ENCODE measurements at regions not wholly inside any gene's neighbourhood (a gene's known extent, or its start where the extent isn't known, plus 50 kb on each side); places are given as distances from the start of the nearest gene placed in this dataset.

GRCh38 chr20:60565551-60565950 lies 607.3 kb downstream of the CDH26 start:
- no peak overlapping the region for H3K27ac ChIP-seq
- H3K9me3 Mint-ChIP-seq, result peaks cover 2% of the 10 kb centered on the region
- no peaks in the 10 kb centered on the region for H3K27me3 Mint-ChIP-seq (ENCODE audit: insufficient read depth, low read depth)

DNA sequence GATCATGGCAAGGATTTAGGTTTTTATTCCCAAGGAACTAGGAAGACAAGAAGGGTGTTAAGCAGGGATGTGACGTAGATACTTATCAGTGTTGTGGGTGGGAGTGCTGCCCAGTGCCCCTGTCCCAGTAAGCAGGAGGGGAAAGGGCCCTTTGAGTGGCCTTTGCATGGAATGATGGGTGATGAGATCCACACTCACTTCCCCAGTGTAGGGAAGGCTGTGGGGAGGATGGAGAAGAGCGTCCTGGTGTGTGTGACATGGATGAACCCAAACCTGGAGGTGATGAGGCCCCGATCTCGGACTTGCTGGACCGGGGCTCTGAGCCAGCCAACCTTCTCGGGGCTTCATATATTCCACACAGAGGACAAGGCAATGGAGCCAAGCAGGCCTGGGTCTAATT lies 610.9 kb downstream of the CDH26 start:
- no peak for TF ChIP-seq EZH2phosphoT487 (IDR thresholded peaks at IDR 0.05)
- TF ChIP-seq EZH2 (IDR thresholded peaks at IDR 0.05), result no peak
- no peak for TF ChIP-seq CTCF (IDR thresholded peaks at IDR 0.05)
- H3K27me3 Mint-ChIP-seq (ENCODE audit: insufficient read depth, low read depth), result peaks cover 2% of the 10 kb centered on the region
- Histone ChIP-seq H3K36me3 (no peaks in the 10 kb centered on the region), H3K9me3 (ENCODE audit: low read depth) (no peaks in the 10 kb centered on the region), H3K27me3 (no peaks in the 10 kb centered on the region), H4K20me1 (ENCODE audit: low read depth) (no peaks in the 10 kb centered on the region), H3K4me1 (peaks cover 11% of the 10 kb centered on the region), H3K9ac (no peak overlapping the region), H3K27ac (no peak overlapping the region), H3K79me2 (ENCODE audit: low read depth) (no peaks in the 10 kb centered on the region), H3K4me2 (no peak overlapping the region), H3K4me3 (no peak overlapping the region), H2AFZ (replicated peaks) (no peak overlapping the region), H3F3A (ENCODE audit: low read depth) (no peaks in the 10 kb centered on the region)
- no peak overlapping the region for H3K27ac Mint-ChIP-seq
- H3K4me1 Mint-ChIP-seq, result no peaks in the 10 kb centered on the region
- no peaks in the 10 kb centered on the region for H3K36me3 Mint-ChIP-seq
- DNase-seq (ENCODE audit: low spot score), result no peak
- H3K9me3 Mint-ChIP-seq, result no peaks in the 10 kb centered on the region
- H3K4me3 Mint-ChIP-seq, result no peak overlapping the region

More at GRCh38 chr20:60565551-60565950, 607.3 kb downstream of the CDH26 start:
- no peak for DNase-seq (ENCODE audit: low spot score)
- Histone ChIP-seq H3K27me3 (no peaks in the 10 kb centered on the region), H3K4me2 (no peak overlapping the region), H4K20me1 (ENCODE audit: low read depth) (no peaks in the 10 kb centered on the region), H3K4me1 (peaks cover 11% of the 10 kb centered on the region), H3K9me3 (ENCODE audit: low read depth) (no peaks in the 10 kb centered on the region), H3K4me3 (no peak overlapping the region), H3F3A (ENCODE audit: low read depth) (no peaks in the 10 kb centered on the region), H3K79me2 (ENCODE audit: low read depth) (no peaks in the 10 kb centered on the region), H3K36me3 (no peaks in the 10 kb centered on the region), H2AFZ (replicated peaks) (no peak overlapping the region), H3K9ac (no peak overlapping the region)
- TF ChIP-seq EZH2phosphoT487 (IDR thresholded peaks at IDR 0.05) (no peak), EZH2 (IDR thresholded peaks at IDR 0.05) (no peak)
- no peak overlapping the region for H3K27ac Mint-ChIP-seq
- H3K4me1 Mint-ChIP-seq, result peaks cover 7% of the 10 kb centered on the region
- H3K36me3 Mint-ChIP-seq, result no peaks in the 10 kb centered on the region
- H3K4me3 Mint-ChIP-seq, result no peak overlapping the region

GRCh38 chr20:60570481-60571277 lies 612.5 kb downstream of the CDH26 start:
- Histone ChIP-seq H3K27me3 (no peaks in the 10 kb centered on the region), H3K9me3 (ENCODE audit: low read depth) (no peaks in the 10 kb centered on the region), H3K4me3 (no peak overlapping the region), H3K27ac (no peak overlapping the region), H3F3A (ENCODE audit: low read depth) (no peaks in the 10 kb centered on the region), H3K36me3 (no peaks in the 10 kb centered on the region), H3K4me2 (no peak overlapping the region), H4K20me1 (ENCODE audit: low read depth) (no peaks in the 10 kb centered on the region), H2AFZ (replicated peaks) (no peak overlapping the region), H3K9ac (no peak overlapping the region), H3K4me1 (no peaks in the 10 kb centered on the region), H3K79me2 (ENCODE audit: low read depth) (no peaks in the 10 kb centered on the region)
- Mint-ChIP-seq H3K4me1 (no peaks in the 10 kb centered on the region), H3K36me3 (no peaks in the 10 kb centered on the region), H3K27me3 (ENCODE audit: insufficient read depth, low read depth) (peaks cover 2% of the 10 kb centered on the region), H3K27ac (no peak overlapping the region), H3K4me3 (no peak overlapping the region), H3K9me3 (no peaks in the 10 kb centered on the region)
- no peak for DNase-seq (ENCODE audit: low spot score)
- TF ChIP-seq CTCF (IDR thresholded peaks at IDR 0.05) (no peak), EZH2phosphoT487 (IDR thresholded peaks at IDR 0.05) (no peak), EZH2 (IDR thresholded peaks at IDR 0.05) (no peak)

- Histone ChIP-seq H3K27me3 (no peaks in the 10 kb centered on the region), H3K36me3 (no peaks in the 10 kb centered on the region), H3K4me1 (no peaks in the 10 kb centered on the region), H3K4me3 (no peak overlapping the region), H3K79me2 (ENCODE audit: low read depth) (no peaks in the 10 kb centered on the region), H3K9ac (no peak overlapping the region), H3F3A (ENCODE audit: low read depth) (no peaks in the 10 kb centered on the region), H3K4me2 (no peak overlapping the region), H2AFZ (replicated peaks) (no peak overlapping the region), H3K27ac (no peak overlapping the region), H4K20me1 (ENCODE audit: low read depth) (no peaks in the 10 kb centered on the region), H3K9me3 (ENCODE audit: low read depth) (no peaks in the 10 kb centered on the region)
- H3K4me3 Mint-ChIP-seq, result no peak overlapping the region
- H3K4me1 Mint-ChIP-seq, result no peaks in the 10 kb centered on the region
- no peak for TF ChIP-seq EZH2 (IDR thresholded peaks at IDR 0.05)
- TF ChIP-seq CTCF (IDR thresholded peaks at IDR 0.05), result no peak
- TF ChIP-seq EZH2phosphoT487 (IDR thresholded peaks at IDR 0.05), result no peak
- H3K36me3 Mint-ChIP-seq, result no peaks in the 10 kb centered on the region
- no peak for DNase-seq (ENCODE audit: low spot score)
- no peaks in the 10 kb centered on the region for H3K9me3 Mint-ChIP-seq
- peaks cover 2% of the 10 kb centered on the region for H3K27me3 Mint-ChIP-seq (ENCODE audit: insufficient read depth, low read depth)
- H3K27ac Mint-ChIP-seq, result no peak overlapping the region
Observed at GRCh38 chr20:60573003-60573680, 614.9 kb downstream of the CDH26 start.
